A673 (cell line): ENCODE measurements at regions not wholly inside any gene's neighbourhood (a gene's known extent, or its start where the extent isn't known, plus 50 kb on each side); places are given as distances from the start of the nearest gene placed in this dataset.
A peak's percentile ranks its signal among the peaks of the same experiment; 100 is the strongest.
"Not testable (repeated sequence)": the region's sequence is repeated elsewhere in the genome, so short reads cannot be mapped to it uniquely, and the experiment has no call there.

Experiments used
- BruUV-seq: library from RNA; stranded (reverse); fragments of 400-500 nt; replicated peaks from 2 replicates; lab custom pipeline; 2021; lab: Mats Ljungman, UMichigan
- CTCF ChIA-PET: fragments of 300-600 bp; sonication (Branson Sonifier 250); formaldehyde crosslinking; loops from one replicate; lab custom pipeline; 2022; ENCODE audit warnings: antibody characterized with exemption; lab: Charles Lee
- POLR2A ChIA-PET: fragments of 300-600 bp; sonication (Branson Sonifier 250); formaldehyde crosslinking; loops from one replicate; lab custom pipeline; 2022; ENCODE audit warnings: antibody characterized with exemption; ENCODE audit not compliant: low non-redundant PET; lab: Charles Lee
- DNase-seq: peaks from one replicate; pipeline ENCODE4 v3.0.0-alpha.2; 2015; ENCODE audit warnings: low spot score
- H3K27ac ChIP-seq: fragments of 200-600 bp; sonication (generic); 2 replicates; pipeline ENCODE4 v1.5.1; 2016; ENCODE audit warnings: mixed run types, low read depth, mild to moderate bottlenecking, mixed read lengths, antibody characterized with exemption, low read length; ENCODE audit not compliant: poor library complexity, severe bottlenecking
- H3K27me3 ChIP-seq: fragments of 200-600 bp; sonication (generic); replicated peaks from 2 replicates; pipeline ENCODE4 v1.6.1; 2017; ENCODE audit warnings: mixed run types, low read depth, mild to moderate bottlenecking, mixed read lengths, antibody characterized with exemption, low read length; ENCODE audit not compliant: insufficient read depth, poor library complexity
- H3K36me3 ChIP-seq: fragments of 200-600 bp; sonication (generic); 2 replicates; pipeline ENCODE4 v1.6.1; 2016; ENCODE audit warnings: mixed run types, mild to moderate bottlenecking, mixed read lengths, antibody characterized with exemption, low read length; ENCODE audit not compliant: insufficient read depth, poor library complexity, severe bottlenecking
- H3K4me1 ChIP-seq: fragments of 200-600 bp; sonication (generic); 2 replicates; pipeline ENCODE4 v1.6.1; 2017; ENCODE audit warnings: mixed run types, mild to moderate bottlenecking, mixed read lengths, antibody characterized with exemption, low read length; ENCODE audit not compliant: insufficient read depth, poor library complexity, severe bottlenecking
- H3K4me3 ChIP-seq: fragments of 200-600 bp; sonication (generic); 2 replicates; pipeline ENCODE4 v1.5.1; 2016; ENCODE audit warnings: low read depth, mixed run types, mild to moderate bottlenecking, mixed read lengths, low read length; ENCODE audit not compliant: poor library complexity, severe bottlenecking
- H3K9me3 ChIP-seq: fragments of 200-600 bp; sonication (generic); 2 replicates; pipeline ENCODE4 v1.6.1; 2016; ENCODE audit warnings: mixed run types, low read depth, mild to moderate bottlenecking, mixed read lengths, antibody characterized with exemption, low read length; ENCODE audit not compliant: poor library complexity, severe bottlenecking
- CTCF ChIP-seq: fragments of 300-800, 200-600 bp; sonication (generic); conservative IDR thresholded peaks from 2 replicates; pipeline ENCODE4 v1.5.1; 2017; ENCODE audit warnings: low read depth, mild to moderate bottlenecking, antibody characterized with exemption, low read length, moderate library complexity, mixed read lengths
- EZH2 ChIP-seq: fragments of 200-600 bp; sonication (generic); IDR thresholded peaks from 2 replicates; pipeline ENCODE4 v1.6.1; 2017; ENCODE audit warnings: borderline replicate concordance, low read depth, mild to moderate bottlenecking, mixed read lengths, antibody characterized with exemption, low read length; ENCODE audit not compliant: poor library complexity, severe bottlenecking
- intact Hi-C: fragments of 100-400 bp; cut with micrococcal nuclease; formaldehyde crosslinking; loops from one replicate; pipeline ENCODE4 v1.10.0; 2022; ENCODE audit not compliant: unreplicated experiment

- H3K27ac ChIP-seq, intact Hi-C loops, H3K9me3 ChIP-seq, H3K4me1 ChIP-seq, H3K4me3 ChIP-seq, POLR2A ChIA-PET, H3K36me3 ChIP-seq, CTCF ChIA-PET, H3K27me3 ChIP-seq, BruUV-seq: not testable (repeated sequence)
- DNase-seq, result peak; percentile 33
Observed at GRCh38 chr2:113372258-113372834, 65.1 kb upstream of the ZNG1B start.

- TF ChIP-seq CTCF (peak; percentile 64), EZH2 (no peak)
- no TSS peak for BruUV-seq
- Histone ChIP-seq H3K4me3 (no peak overlapping the region), H3K36me3 (no peaks in the 10 kb centered on the region), H3K27me3 (no peaks in the 10 kb centered on the region), H3K4me1 (no peaks in the 10 kb centered on the region), H3K9me3 (no peaks in the 10 kb centered on the region), H3K27ac (no peak overlapping the region)
- intact Hi-C loops, result loop anchor here (1.0 kb wide), 3 partner anchors 121 to 232 kb away; no protein-coding TSS in a partner anchor
- POLR2A ChIA-PET, result no interaction called here
- DNase-seq, result peak; percentile 78
- CTCF ChIA-PET, result interaction anchor here (1.5 kb wide), 1 partner anchor 232 kb away, joined by 5 read pairs; no protein-coding TSS in a partner anchor
Observed at GRCh38 chr2:113370478-113371091, 66.9 kb upstream of the ZNG1B start.

- ChIA-PET POLR2A (no interaction called here), CTCF (no interaction called here)
- TF ChIP-seq CTCF (no peak), EZH2 (no peak)
- H3K9me3 ChIP-seq, result no peaks in the 10 kb centered on the region
- DNase-seq, result no peak
- no peaks in the 10 kb centered on the region for H3K36me3 ChIP-seq
- H3K27me3 ChIP-seq, result no peaks in the 10 kb centered on the region
- H3K27ac ChIP-seq, result no peak overlapping the region
- H3K4me3 ChIP-seq, result no peak overlapping the region
- no TSS peak for BruUV-seq
- no peaks in the 10 kb centered on the region for H3K4me1 ChIP-seq
- intact Hi-C loops, result loop anchor here (1.0 kb wide), 3 partner anchors 121 to 232 kb away; no protein-coding TSS in a partner anchor
Observed at GRCh38 chr2:113370030-113370429, 67.5 kb upstream of the ZNG1B start.

GRCh38 chr2:113368581-113368980 lies 68.9 kb upstream of the ZNG1B start:
- CTCF ChIA-PET, DNase-seq, H3K36me3 ChIP-seq, intact Hi-C loops, BruUV-seq, H3K27ac ChIP-seq, POLR2A ChIA-PET, H3K4me3 ChIP-seq, H3K27me3 ChIP-seq, H3K9me3 ChIP-seq, H3K4me1 ChIP-seq: not testable (repeated sequence)

GRCh38 chr2:113366821-113367220 lies 70.7 kb upstream of the ZNG1B start:
- H3K27ac ChIP-seq, POLR2A ChIA-PET, CTCF ChIA-PET: not testable (repeated sequence)

GRCh38 chr2:113365791-113366190 lies 71.7 kb upstream of the ZNG1B start:
- H3K4me1 ChIP-seq, H3K4me3 ChIP-seq, H3K27ac ChIP-seq, H3K27me3 ChIP-seq, H3K36me3 ChIP-seq, POLR2A ChIA-PET, H3K9me3 ChIP-seq, DNase-seq, intact Hi-C loops, BruUV-seq, CTCF ChIA-PET: not testable (repeated sequence)

More at GRCh38 chr2:113366821-113367220, 70.7 kb upstream of the ZNG1B start:
- DNase-seq, H3K9me3 ChIP-seq, H3K4me3 ChIP-seq, H3K4me1 ChIP-seq, intact Hi-C loops, BruUV-seq, H3K27me3 ChIP-seq, H3K36me3 ChIP-seq: not testable (repeated sequence)
